ENCODE measurements at regions not wholly inside any gene's neighbourhood (a gene's known extent, or its start where the extent isn't known, plus 50 kb on each side); places are given as distances from the start of the nearest gene placed in this dataset.

DNA sequence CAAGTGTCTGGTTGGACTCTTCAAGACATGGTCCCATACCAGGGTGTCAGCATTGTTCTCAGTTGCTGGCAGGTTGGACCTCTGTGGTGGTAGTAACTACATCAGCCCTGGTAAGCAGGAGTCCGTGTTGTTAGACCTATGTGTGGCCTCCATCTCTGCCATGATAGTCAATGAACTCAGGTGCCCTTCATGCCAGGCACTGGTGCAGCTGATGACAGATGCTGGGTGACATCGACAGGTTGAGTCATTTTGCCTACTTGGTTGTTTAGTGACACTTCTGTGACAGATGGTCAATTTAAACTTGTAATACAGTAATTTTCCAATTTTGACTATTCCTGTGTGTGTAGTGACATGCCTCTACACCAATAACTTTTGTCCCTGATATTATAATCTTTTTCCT is 189.7 kb downstream of the SP3 start:
- TF ChIP-seq POLR2AphosphoS5 (IDR thresholded peaks at IDR 0.05; ENCODE audit: borderline replicate concordance, low read depth, low read length) (no peak), EZH2 (IDR thresholded peaks at IDR 0.05) (no peak)
